ENCODE measurements at regions not wholly inside any gene's neighbourhood (a gene's known extent, or its start where the extent isn't known, plus 50 kb on each side); places are given as distances from the start of the nearest gene placed in this dataset.

- Mint-ChIP-seq H3K9me3 (peaks cover 4% of the 10 kb centered on the region), H3K27ac (no peak overlapping the region), H3K36me3 (no peaks in the 10 kb centered on the region), H3K4me3 (no peak overlapping the region), H3K4me1 (no peaks in the 10 kb centered on the region), H3K27me3 (ENCODE audit: insufficient read depth, low read depth) (peaks cover 7% of the 10 kb centered on the region)
- no peaks in the 10 kb centered on the region for H3K36me3 ChIP-seq
- H3K4me2 ChIP-seq: no peak overlapping the region
- H3K27ac ChIP-seq: no peak overlapping the region
- no peaks in the 10 kb centered on the region for H3K4me1 ChIP-seq
- H3K79me2 ChIP-seq (ENCODE audit: low read depth): no peaks in the 10 kb centered on the region
- no peak overlapping the region for H2AFZ ChIP-seq (replicated peaks)
- DNase-seq (ENCODE audit: low spot score): no peak
- no peaks in the 10 kb centered on the region for H4K20me1 ChIP-seq (ENCODE audit: low read depth)
- no peak overlapping the region for H3K4me3 ChIP-seq
- no peaks in the 10 kb centered on the region for H3K27me3 ChIP-seq
- no peaks in the 10 kb centered on the region for H3K9me3 ChIP-seq (ENCODE audit: low read depth)
- H3K9ac ChIP-seq: no peak overlapping the region
- TF ChIP-seq EZH2 (IDR thresholded peaks at IDR 0.05): no peak
- TF ChIP-seq CTCF (IDR thresholded peaks at IDR 0.05): no peak
- TF ChIP-seq EZH2phosphoT487 (IDR thresholded peaks at IDR 0.05): no peak
- no peaks in the 10 kb centered on the region for H3F3A ChIP-seq (ENCODE audit: low read depth)
Measured at GRCh38 chr13:95388420-95389079, 87.3 kb upstream of the ABCC4 start.

- Mint-ChIP-seq H3K4me3 (no peak overlapping the region), H3K4me1 (no peaks in the 10 kb centered on the region), H3K9me3 (peaks cover 2% of the 10 kb centered on the region), H3K27ac (no peak overlapping the region), H3K36me3 (no peaks in the 10 kb centered on the region), H3K27me3 (ENCODE audit: insufficient read depth, low read depth) (peaks cover 4% of the 10 kb centered on the region)
- H3K36me3 ChIP-seq: no peaks in the 10 kb centered on the region
- H3K4me1 ChIP-seq: no peaks in the 10 kb centered on the region
- no peak overlapping the region for H3K4me3 ChIP-seq
- H3K79me2 ChIP-seq (ENCODE audit: low read depth): no peaks in the 10 kb centered on the region
- no peak overlapping the region for H3K9ac ChIP-seq
- H2AFZ ChIP-seq (replicated peaks): no peak overlapping the region
- no peaks in the 10 kb centered on the region for H3K27me3 ChIP-seq
- H4K20me1 ChIP-seq (ENCODE audit: low read depth): no peaks in the 10 kb centered on the region
- no peak for TF ChIP-seq CTCF (IDR thresholded peaks at IDR 0.05)
- no peak for TF ChIP-seq EZH2 (IDR thresholded peaks at IDR 0.05)
- TF ChIP-seq EZH2phosphoT487 (IDR thresholded peaks at IDR 0.05): no peak
- no peak for DNase-seq (ENCODE audit: low spot score)
- H3K9me3 ChIP-seq (ENCODE audit: low read depth): no peaks in the 10 kb centered on the region
- H3K4me2 ChIP-seq: no peak overlapping the region
- no peak overlapping the region for H3K27ac ChIP-seq
- H3F3A ChIP-seq (ENCODE audit: low read depth): no peaks in the 10 kb centered on the region
Measured at GRCh38 chr13:95391362-95391761, 90.1 kb upstream of the ABCC4 start.

- H3K27ac ChIP-seq: no peak overlapping the region
Measured at GRCh38 chr13:95391785-95392184, 90.5 kb upstream of the ABCC4 start.

More at GRCh38 chr13:95391785-95392184, 90.5 kb upstream of the ABCC4 start:
- H3K79me2 ChIP-seq (ENCODE audit: low read depth): no peaks in the 10 kb centered on the region
- TF ChIP-seq EZH2phosphoT487 (IDR thresholded peaks at IDR 0.05): no peak
- TF ChIP-seq EZH2 (IDR thresholded peaks at IDR 0.05): no peak
- no peak for TF ChIP-seq CTCF (IDR thresholded peaks at IDR 0.05)
- Mint-ChIP-seq H3K27ac (no peak overlapping the region), H3K4me3 (no peak overlapping the region), H3K27me3 (ENCODE audit: insufficient read depth, low read depth) (peaks cover 4% of the 10 kb centered on the region), H3K9me3 (no peaks in the 10 kb centered on the region), H3K36me3 (no peaks in the 10 kb centered on the region), H3K4me1 (no peaks in the 10 kb centered on the region)
- H3K9me3 ChIP-seq (ENCODE audit: low read depth): no peaks in the 10 kb centered on the region
- H3F3A ChIP-seq (ENCODE audit: low read depth): no peaks in the 10 kb centered on the region
- H3K4me3 ChIP-seq: no peak overlapping the region
- H3K4me2 ChIP-seq: no peak overlapping the region
- H4K20me1 ChIP-seq (ENCODE audit: low read depth): no peaks in the 10 kb centered on the region
- H3K27me3 ChIP-seq: no peaks in the 10 kb centered on the region
- H3K4me1 ChIP-seq: no peaks in the 10 kb centered on the region
- no peak for DNase-seq (ENCODE audit: low spot score)
- no peak overlapping the region for H3K9ac ChIP-seq
- H2AFZ ChIP-seq (replicated peaks): no peak overlapping the region
- H3K36me3 ChIP-seq: no peaks in the 10 kb centered on the region

Measured in neural progenitor cell (in vitro differentiated cells).